ENCODE measurements at regions not wholly inside any gene's neighbourhood (a gene's known extent, or its start where the extent isn't known, plus 50 kb on each side); places are given as distances from the start of the nearest gene placed in this dataset.
"Not testable (repeated sequence)": the region's sequence is repeated elsewhere in the genome, so short reads cannot be mapped to it uniquely, and the experiment has no call there.

DNA sequence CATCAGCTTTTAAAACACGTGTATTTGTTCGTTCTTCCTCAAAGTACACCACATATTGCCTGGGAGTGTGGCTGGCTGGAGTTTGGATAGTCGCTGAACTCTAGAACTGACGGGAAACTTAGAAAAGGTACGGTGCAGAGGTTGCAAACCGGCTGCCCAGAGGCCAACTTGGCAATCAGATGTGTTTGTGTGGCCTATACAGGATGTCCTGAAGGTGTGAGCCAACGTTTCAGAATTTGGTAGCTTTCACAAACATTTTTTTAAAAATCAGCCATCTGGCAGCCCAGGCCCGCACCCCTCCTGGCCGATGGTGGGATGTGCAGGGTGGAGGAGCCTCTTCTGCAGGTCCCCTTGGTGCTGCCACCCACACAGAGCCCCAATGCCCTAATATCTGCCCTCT, 73.6 kb upstream of the SLC25A33 start:
- no peak overlapping the region for H3K4me2 ChIP-seq (ENCODE audit: unreplicated experiment)
- TF ChIP-seq EZH2 (IDR thresholded peaks at IDR 0.05; ENCODE audit: insufficient read depth, poor library complexity, severe bottlenecking): no peak
- no peak for TF ChIP-seq EZH2phosphoT487 (IDR thresholded peaks at IDR 0.05; ENCODE audit: insufficient read depth, low read depth)
- no peaks in the 10 kb centered on the region for H3K9me3 ChIP-seq (ENCODE audit: low read depth)
- H3K4me1 ChIP-seq (ENCODE audit: insufficient read depth): peaks cover 9% of the 10 kb centered on the region
- no peaks in the 10 kb centered on the region for H3K9me2 ChIP-seq (ENCODE audit: insufficient read depth)
- 86 to 88% methylated on average over 9 of the region's 9 CpGs for WGBS, 2 experiments (ENCODE audit: low coverage in 1 of 2, low lambda C conversion rate in 2 of 2, missing lambda C conversion rate in 2 of 2)
- H4K20me1 ChIP-seq (ENCODE audit: insufficient read depth): no peaks in the 10 kb centered on the region
- in situ Hi-C loops (cut with MboI): no loop called here
- H3K4me3 ChIP-seq: no peak overlapping the region
- H3K9ac ChIP-seq: no peak overlapping the region
- no peaks in the 10 kb centered on the region for H3F3A ChIP-seq (ENCODE audit: insufficient read depth)
- H2AFZ ChIP-seq: no peak overlapping the region
- H3K79me2 ChIP-seq (ENCODE audit: insufficient read depth): no peaks in the 10 kb centered on the region
- H3K36me3 ChIP-seq (ENCODE audit: low read depth): no peaks in the 10 kb centered on the region
- H3K27me3 ChIP-seq (replicated peaks; ENCODE audit: insufficient read depth): no peaks in the 10 kb centered on the region
- no peak for DNase-seq
- no peak overlapping the region for H3K27ac ChIP-seq

DNA sequence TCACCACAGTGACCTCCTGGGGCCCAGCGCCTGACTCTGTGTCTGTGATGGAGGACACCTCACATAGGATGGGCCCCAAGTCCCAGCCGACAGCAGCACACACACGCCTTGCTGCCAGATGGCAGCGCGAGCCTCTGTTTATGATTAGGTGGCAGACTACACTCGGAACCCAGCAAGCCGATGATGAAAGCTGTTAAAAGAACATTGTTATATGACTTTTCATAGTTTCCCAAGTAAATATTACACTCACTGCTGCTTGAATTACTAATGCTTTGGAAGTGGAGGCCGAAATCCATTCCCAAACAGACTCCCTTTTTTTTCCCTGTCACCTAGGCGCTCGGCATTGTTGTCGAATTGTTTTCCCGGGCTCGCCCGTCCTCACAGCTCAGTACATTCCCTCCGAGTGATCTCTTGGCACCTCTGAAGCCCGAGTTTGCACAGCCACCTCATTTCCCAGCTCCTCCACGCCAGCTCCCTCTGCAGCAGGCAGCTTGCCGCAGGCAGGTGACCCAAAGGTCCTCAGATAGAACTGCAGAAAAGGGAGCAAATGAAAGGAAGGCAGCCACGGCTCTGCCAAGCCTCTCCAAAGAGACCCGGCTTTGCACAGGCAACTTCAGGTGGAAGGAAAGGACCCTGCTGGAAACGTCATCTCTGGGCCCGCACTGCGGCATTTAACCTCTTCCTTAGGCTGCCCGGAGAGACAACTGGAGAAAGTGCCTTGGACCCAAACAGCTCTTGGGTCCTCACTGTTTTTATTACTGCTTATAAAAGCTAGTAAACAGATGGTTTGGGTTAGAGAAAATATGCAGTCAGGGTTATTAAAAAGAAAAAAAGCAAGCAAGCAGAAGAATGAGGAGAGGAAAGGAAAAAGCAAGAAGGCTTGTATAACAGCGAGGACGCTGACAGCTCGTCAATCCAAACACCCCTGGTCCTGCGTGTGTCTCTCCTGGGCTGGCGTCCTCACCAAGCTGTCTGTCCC, 72.2 kb upstream of the SLC25A33 start:
- H3F3A ChIP-seq (ENCODE audit: insufficient read depth): no peaks in the 10 kb centered on the region
- DNase-seq: peak; percentile 77
- H3K9me2 ChIP-seq (ENCODE audit: insufficient read depth): no peaks in the 10 kb centered on the region
- H4K20me1 ChIP-seq (ENCODE audit: insufficient read depth): no peaks in the 10 kb centered on the region
- H3K4me3 ChIP-seq: peak overlapping the region; percentile 20
- H3K9me3 ChIP-seq (ENCODE audit: low read depth): no peaks in the 10 kb centered on the region
- H3K27ac ChIP-seq: peak overlapping the region; percentile 26
- H3K9ac ChIP-seq: peak overlapping the region; percentile 70
- H3K36me3 ChIP-seq (ENCODE audit: low read depth): no peaks in the 10 kb centered on the region
- peak overlapping the region; percentile 49 for H3K4me2 ChIP-seq (ENCODE audit: unreplicated experiment)
- no peaks in the 10 kb centered on the region for H3K27me3 ChIP-seq (replicated peaks; ENCODE audit: insufficient read depth)
- no peaks in the 10 kb centered on the region for H3K79me2 ChIP-seq (ENCODE audit: insufficient read depth)
- WGBS, 2 experiments (ENCODE audit: low coverage in 1 of 2, low lambda C conversion rate in 2 of 2, missing lambda C conversion rate in 2 of 2): 12% methylated on average over 29 of the region's 29 CpGs
- TF ChIP-seq EZH2 (IDR thresholded peaks at IDR 0.05; ENCODE audit: insufficient read depth, poor library complexity, severe bottlenecking) (no peak), EZH2phosphoT487 (IDR thresholded peaks at IDR 0.05; ENCODE audit: insufficient read depth, low read depth) (no peak)
- in situ Hi-C loops (cut with MboI): no loop called here
- H3K4me1 ChIP-seq (ENCODE audit: insufficient read depth): peaks cover 9% of the 10 kb centered on the region
- peak overlapping the region; percentile 44 for H2AFZ ChIP-seq

DNA sequence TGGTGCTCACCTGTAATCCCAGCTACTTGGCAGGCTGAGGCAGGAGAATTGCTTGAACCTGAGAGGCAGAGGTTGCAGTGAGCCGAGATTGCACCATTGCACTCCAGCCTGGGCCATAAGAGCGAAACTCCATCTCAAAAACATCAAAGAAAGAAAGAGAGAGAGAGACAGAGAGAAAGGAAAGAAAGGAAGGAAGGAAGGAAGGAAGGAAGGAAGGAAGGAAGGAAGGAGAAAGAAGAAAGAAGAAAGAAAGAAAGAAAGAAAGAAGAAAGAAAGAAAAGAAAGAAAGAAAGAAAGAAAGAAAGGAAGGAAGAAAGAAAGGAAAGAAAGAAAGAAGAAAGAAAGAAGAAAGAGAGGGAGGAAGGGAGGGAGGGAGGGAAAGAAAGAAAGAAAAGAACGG, 69.4 kb upstream of the SLC25A33 start:
- H3K27me3 ChIP-seq (replicated peaks; ENCODE audit: insufficient read depth); H3K4me3 ChIP-seq; H4K20me1 ChIP-seq (ENCODE audit: insufficient read depth); DNase-seq; H3K9me3 ChIP-seq (ENCODE audit: low read depth); H3K9ac ChIP-seq; H3K9me2 ChIP-seq (ENCODE audit: insufficient read depth); H3K79me2 ChIP-seq (ENCODE audit: insufficient read depth); H3K27ac ChIP-seq; H3F3A ChIP-seq (ENCODE audit: insufficient read depth); H3K36me3 ChIP-seq (ENCODE audit: low read depth); in situ Hi-C loops (cut with MboI); H2AFZ ChIP-seq; H3K4me2 ChIP-seq (ENCODE audit: unreplicated experiment): not testable (repeated sequence)
- H3K4me1 ChIP-seq (ENCODE audit: insufficient read depth): peaks cover 19% of the 10 kb centered on the region
- WGBS, 2 experiments (ENCODE audit: low coverage in 1 of 2, low lambda C conversion rate in 2 of 2, missing lambda C conversion rate in 2 of 2): 92 to 97% methylated on average over 2 to 3 of the region's 3 CpGs

DNA sequence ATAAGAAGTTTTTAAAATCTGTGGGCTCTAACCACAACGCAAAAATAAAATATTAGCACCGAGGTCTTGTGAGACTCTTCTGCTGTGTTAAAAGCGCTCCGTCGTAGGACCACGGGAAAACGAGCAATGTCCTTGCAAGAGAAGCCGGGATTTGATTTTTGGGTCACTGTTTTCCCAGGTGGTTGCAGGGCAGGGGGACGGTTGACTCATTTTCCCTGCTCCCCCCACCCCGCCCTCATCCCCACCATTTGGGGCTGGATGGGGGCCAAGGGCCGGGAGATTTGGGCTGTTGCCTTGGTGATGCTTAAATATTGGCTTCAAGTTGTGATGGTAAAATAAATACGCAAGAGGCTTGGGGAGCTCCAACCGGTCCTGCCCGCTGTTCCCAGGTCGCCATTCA, 67.6 kb upstream of the SLC25A33 start:
- Histone ChIP-seq H3K36me3 (ENCODE audit: low read depth) (no peaks in the 10 kb centered on the region), H3K9me2 (ENCODE audit: insufficient read depth) (no peaks in the 10 kb centered on the region), H3K4me1 (ENCODE audit: insufficient read depth) (peaks cover 25% of the 10 kb centered on the region), H2AFZ (no peak overlapping the region), H3K9ac (no peak overlapping the region), H3K9me3 (ENCODE audit: low read depth) (no peaks in the 10 kb centered on the region), H3K27ac (no peak overlapping the region), H3K4me2 (ENCODE audit: unreplicated experiment) (no peak overlapping the region), H3K4me3 (no peak overlapping the region), H3F3A (ENCODE audit: insufficient read depth) (no peaks in the 10 kb centered on the region; the same call in 1 of the 2 replicates), H4K20me1 (ENCODE audit: insufficient read depth) (no peaks in the 10 kb centered on the region), H3K79me2 (ENCODE audit: insufficient read depth) (no peaks in the 10 kb centered on the region), H3K27me3 (replicated peaks; ENCODE audit: insufficient read depth) (no peaks in the 10 kb centered on the region)
- no peak for TF ChIP-seq EZH2phosphoT487 (IDR thresholded peaks at IDR 0.05; ENCODE audit: insufficient read depth, low read depth)
- no peak for TF ChIP-seq EZH2 (IDR thresholded peaks at IDR 0.05; ENCODE audit: insufficient read depth, poor library complexity, severe bottlenecking)
- in situ Hi-C loops (cut with MboI): no loop called here
- DNase-seq: no peak
- 71 to 73% methylated on average over 15 of the region's 15 CpGs for WGBS, 2 experiments (ENCODE audit: low coverage in 1 of 2, low lambda C conversion rate in 2 of 2, missing lambda C conversion rate in 2 of 2)

Measured in GM23248 (cell line).